Femur (tissue), 1 donor: ENCODE measurements at regions not wholly inside any gene's neighbourhood (a gene's known extent, or its start where the extent isn't known, plus 50 kb on each side); places are given as distances from the start of the nearest gene placed in this dataset.
"Not testable (repeated sequence)": the region's sequence is repeated elsewhere in the genome, so short reads cannot be mapped to it uniquely, and the experiment has no call there.

ENCODE experiments used
- DNase-seq: peaks from one replicate; pipeline ENCODE4 v3.0.0-alpha.2; 2017

DNA sequence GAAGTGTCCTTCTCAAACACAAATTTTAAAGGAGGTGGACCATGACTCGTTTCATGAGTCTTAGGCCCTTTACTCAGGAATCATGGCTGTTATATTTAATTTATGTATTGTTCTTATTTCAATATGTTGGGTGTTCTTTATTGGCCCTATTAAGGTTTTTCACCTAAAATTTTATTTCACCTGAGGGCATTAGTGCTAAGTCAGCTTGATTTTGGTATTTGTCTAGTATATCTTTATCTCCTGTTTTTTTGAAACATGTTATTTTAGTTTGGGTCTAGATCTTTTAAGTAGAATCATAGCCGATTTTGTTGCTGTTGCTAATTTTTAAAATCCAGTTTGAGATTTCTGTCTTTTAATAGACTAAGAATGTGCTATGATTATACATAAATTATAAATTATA, 430.4 kb downstream of the RPS6KC1 start:
- no peak for DNase-seq

GRCh38 chr1:213484333-213484732, 433.3 kb downstream of the RPS6KC1 start:
- no peak for DNase-seq

DNA sequence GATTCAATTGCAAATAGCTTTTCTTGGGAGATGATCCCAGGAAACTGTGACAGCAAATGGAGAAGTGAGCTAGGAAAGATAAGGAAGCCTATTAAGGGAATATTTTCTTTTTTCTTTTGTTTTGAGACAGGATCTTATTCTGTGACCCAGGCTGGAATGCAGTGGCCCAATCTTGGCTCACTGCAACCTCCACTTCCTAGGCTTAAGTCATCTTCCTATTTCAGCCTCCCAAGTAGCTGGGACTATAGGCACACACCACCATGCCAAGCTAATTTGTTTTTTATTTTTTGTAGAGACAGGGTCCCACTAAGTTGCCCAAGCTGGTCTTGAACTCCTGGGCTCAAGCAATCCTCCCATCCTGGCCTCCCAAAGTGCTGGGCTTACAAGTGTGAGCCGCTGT, 433.7 kb downstream of the RPS6KC1 start:
- no peak for DNase-seq

- no peak for DNase-seq
Observed at GRCh38 chr1:213486488-213486887, 435.4 kb downstream of the RPS6KC1 start.

GRCh38 chr1:213491468-213491867, 440.4 kb downstream of the RPS6KC1 start:
- no peak for DNase-seq

GRCh38 chr1:213492161-213493041, 441.4 kb downstream of the RPS6KC1 start:
- no peak for DNase-seq

DNA sequence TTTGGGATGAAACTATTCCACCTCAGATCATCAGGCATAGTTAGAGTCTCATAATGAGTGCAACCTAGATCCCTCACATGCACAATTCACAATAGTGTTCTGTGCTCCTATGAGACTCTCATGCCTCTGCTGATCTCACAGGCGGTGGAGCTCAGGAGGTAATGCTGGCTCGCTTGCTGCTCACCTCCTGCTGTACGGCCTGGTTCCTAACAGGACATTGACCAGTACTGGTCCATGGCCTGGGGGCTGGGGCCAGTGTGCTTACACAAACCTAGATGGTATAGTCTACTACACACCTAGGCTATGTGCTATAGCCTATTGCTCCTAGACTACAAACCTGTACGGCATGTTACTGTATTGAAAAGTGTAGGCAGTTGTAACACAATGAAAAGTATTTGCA, 448.4 kb downstream of the RPS6KC1 start:
- DNase-seq: no peak

DNA sequence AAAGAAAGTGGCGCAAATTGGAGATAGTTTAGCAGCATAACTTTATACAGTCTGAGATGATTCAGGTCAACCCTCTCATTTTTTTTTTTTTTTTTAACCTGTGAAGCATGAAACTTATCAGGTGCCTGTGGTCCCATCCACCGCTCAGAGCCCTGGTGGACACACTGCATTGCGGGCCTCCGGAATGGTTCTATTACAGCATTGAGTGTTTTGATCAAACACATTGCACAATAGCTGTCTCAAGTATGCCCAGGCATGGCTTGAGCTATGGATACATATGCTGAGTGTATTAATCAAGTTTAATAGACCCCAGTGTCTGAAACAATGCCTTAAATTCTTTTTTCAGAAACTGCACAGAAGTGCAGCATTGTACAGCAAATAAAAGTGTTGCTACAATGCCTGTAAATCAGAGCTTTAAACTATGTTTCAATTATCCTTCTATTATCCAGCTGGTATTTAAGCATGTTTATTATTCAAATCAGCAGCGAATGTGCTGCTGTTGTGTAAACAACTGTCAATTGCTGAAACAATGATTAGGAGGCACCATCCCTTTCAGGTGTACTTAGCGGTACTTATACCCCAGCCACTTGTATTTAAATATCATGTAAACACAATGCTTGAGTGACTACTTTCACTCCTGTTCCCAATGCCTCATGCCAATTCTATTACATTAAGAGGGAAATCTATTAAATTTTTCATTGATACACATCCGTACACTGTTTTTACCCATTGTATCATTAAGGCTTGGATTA, 456.6 kb downstream of the RPS6KC1 start:
- DNase-seq: no peak

DNA sequence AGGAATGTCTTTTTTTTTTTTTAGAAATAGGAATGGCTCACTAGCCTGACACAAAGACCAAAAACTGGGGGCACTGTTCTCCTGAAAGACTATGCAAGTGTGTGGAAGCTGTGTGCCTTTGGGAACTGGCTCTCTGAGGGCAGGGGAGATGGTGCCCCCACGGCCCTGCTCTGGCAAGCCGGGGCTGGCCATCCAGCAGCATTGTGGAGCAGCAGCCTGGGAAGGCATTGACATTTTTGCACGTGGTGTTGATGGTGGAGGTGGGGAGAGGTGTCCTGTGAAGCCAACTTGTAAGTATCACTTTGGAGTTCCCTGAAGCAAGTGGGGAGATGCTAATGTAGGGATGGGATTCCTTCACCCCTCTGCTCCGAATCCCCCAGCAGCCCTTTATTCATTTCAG, 460.1 kb downstream of the RPS6KC1 start:
- DNase-seq: no peak

GRCh38 chr1:213512316-213512715, 461.3 kb downstream of the RPS6KC1 start:
- no peak for DNase-seq

- DNase-seq: no peak
Observed at GRCh38 chr1:213513006-213513405, 462.0 kb downstream of the RPS6KC1 start.

DNA sequence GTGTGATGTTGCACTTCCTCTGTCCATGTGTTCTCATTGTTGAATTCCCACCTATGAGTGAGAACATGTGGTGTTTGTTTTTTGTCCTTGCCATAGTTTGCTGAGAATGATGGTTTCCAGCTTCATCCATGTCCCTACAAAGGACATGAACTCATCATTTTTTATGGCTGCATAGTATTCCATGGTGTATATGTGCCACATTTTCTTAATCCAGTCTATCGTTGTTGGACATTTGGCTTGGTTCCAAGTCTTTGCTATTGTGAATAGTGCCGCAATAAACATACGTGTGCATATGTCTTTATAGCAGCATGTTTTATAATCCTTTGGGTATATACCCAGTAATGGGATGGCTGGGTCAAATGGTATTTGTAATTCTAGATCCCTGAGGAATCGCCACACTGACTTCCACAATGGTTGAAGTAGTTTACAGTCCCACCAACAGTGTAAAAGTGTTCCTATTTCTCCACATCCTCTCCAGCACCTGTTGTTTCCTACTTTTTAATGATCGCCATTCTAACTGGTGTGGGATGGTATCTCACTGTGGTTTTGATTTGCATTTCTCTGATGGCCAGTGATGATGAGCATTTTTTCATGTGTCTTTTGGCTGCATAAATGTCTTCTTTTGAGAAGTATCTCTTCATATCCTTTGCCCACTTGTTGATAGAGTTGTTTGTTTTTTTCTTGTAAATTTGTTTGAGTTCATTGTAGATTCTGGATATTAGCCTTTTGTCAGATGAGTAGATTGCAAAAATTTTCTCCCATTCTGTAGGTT, 463.6 kb downstream of the RPS6KC1 start:
- DNase-seq: not testable (repeated sequence)

DNA sequence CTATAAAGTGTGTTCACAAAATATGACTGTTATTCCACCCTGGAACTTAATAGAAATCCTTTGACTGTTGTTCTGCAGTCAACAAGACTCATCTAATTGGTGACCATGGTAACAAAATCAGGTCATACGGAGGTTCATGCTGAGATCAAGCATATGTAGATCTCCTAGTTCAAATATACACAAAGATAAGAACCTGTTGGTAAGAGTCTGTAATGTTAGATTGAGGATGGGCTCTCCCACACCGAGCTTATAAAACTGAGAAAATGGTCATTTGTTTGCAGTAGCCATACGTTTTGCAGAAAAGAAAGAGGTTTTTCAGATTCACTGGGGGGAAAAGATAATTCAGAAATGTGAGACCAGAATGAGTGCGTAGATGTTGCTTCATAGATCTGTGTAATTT, 468.1 kb downstream of the RPS6KC1 start:
- DNase-seq: no peak

- no peak for DNase-seq
Observed at GRCh38 chr1:213521206-213521605, 466.6 kb upstream of the PROX1 start.

DNA sequence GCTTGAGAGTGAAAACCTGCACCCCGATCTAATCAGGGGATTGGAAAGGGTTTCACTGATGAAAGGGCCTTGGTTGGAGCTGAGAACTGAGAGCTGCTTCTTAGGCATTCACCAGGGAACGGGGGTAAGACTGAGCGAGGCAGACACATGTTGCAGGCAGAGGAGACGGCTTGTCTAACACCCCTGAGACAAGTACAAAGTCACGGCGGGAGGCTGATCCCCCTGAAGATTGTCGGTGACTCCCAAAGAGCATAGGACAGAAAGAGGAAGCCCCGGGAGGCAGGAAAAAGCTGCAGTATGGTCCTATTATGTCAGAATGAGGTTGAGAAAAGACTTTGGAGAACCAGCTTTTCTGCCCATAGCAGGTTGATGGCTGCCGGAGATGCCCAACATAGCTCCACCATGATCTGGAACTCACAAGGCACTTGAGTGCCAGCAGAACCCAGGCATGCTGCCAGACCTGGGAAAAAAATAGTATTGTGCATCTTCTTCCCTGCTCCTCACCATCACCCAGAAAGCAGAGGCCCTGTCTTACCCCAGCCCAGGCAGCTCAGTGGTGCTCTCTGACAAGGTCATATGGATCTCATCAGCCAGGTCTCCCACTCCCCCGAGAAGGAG, 463.9 kb upstream of the PROX1 start:
- no peak for DNase-seq

DNA sequence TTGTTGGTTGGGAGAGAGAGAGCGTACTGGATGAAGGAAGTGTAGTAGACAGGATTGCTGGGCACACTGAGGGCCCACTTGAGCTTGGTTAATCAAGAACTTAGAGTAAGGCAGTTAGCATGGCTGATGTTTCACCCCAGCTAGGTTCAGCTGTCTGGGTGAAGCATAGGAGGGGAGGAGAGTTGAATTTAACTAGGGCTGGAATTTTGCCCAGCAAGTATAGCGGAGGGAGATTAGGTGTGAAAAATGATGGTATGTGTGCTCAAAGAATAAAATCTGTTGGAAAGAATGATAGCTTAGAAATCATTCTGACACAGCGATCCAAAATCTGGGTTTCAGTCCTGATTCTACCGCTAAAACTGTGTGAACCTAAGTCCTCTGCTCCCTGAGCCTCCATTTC, 461.5 kb upstream of the PROX1 start:
- no peak for DNase-seq

GRCh38 chr1:213530611-213531320, 457.0 kb upstream of the PROX1 start:
- DNase-seq: no peak

- DNase-seq: no peak
Observed at GRCh38 chr1:213531369-213532310, 456.1 kb upstream of the PROX1 start.

- no peak for DNase-seq
Observed at GRCh38 chr1:213533125-213533524, 454.6 kb upstream of the PROX1 start.

DNA sequence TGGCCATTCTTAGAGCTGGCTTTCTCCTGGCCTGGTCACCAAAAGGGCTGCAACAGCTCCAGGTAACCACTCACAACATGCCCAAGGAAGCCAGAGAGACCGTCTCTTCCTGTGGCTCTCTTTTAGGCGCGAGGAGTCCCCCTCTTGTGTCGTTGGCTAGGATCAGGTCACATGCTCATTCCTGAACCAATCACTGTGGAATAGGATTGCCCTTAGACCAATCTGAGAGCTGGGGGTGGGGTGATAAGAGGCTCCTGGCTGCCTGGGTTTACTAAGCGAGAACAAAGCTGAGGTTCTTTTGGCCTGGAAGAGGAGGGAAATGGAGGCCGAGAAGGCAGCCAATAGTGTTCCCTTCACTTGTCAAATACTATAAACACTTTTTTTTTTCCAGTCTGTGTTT, 452.1 kb upstream of the PROX1 start:
- no peak for DNase-seq

DNA sequence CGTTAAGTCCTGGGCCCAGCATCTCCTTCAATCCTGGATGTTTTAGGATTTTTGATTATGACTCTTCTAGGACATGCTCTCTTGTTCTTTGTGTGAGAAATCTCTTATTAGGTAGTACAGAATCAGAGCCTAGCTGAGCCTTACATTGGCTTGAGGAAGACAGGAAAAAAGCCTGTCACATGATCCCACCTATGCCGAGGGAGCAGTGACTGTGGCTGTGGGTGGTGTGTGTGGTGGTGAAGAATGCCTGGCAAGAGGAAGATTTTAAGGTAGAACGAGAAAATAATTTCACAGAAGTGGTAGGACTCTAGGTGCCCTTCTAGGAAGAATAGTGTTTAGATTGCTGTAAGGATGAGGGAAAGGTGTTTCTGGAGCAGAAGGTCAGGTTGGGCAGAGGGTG, 449.5 kb upstream of the PROX1 start:
- no peak for DNase-seq
